Fibroblast of peridontal ligament (primary cell): ENCODE measurements at regions not wholly inside any gene's neighbourhood (a gene's known extent, or its start where the extent isn't known, plus 50 kb on each side); places are given as distances from the start of the nearest gene placed in this dataset.
"Not testable (repeated sequence)": the region's sequence is repeated elsewhere in the genome, so short reads cannot be mapped to it uniquely, and the experiment has no call there.

Source experiments
- DNase-seq: peaks from one replicate; pipeline ENCODE4 v3.0.0-alpha.2; 2010; ENCODE audit errors: extremely low read depth

- no peak for DNase-seq
Observed at GRCh38 chr3:5750091-5750490, 562.6 kb downstream of the EDEM1 start.

GRCh38 chr3:5750874-5751640 is 563.5 kb downstream of the EDEM1 start:
- no peak for DNase-seq

GRCh38 chr3:5754602-5755001 is 567.1 kb downstream of the EDEM1 start:
- DNase-seq: no peak

DNA sequence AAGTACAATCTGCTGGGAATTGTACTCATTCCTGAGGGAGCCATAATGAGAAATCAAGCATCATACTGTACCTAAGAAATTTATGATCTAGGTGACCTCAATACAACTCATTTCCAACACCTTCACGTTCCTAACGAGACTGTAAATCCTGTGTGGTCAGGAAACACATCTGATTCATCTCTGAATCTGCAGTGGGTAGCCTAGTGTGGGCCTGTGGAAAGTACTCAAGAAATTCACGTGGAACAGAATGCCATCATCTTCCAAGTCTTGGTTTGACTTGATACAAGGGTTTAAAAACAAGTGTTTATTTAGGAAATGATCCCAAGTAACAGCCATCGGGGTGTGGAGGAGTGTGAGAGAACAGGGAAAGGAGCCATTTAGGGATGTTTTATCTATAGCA is 568.9 kb downstream of the EDEM1 start:
- no peak for DNase-seq

DNA sequence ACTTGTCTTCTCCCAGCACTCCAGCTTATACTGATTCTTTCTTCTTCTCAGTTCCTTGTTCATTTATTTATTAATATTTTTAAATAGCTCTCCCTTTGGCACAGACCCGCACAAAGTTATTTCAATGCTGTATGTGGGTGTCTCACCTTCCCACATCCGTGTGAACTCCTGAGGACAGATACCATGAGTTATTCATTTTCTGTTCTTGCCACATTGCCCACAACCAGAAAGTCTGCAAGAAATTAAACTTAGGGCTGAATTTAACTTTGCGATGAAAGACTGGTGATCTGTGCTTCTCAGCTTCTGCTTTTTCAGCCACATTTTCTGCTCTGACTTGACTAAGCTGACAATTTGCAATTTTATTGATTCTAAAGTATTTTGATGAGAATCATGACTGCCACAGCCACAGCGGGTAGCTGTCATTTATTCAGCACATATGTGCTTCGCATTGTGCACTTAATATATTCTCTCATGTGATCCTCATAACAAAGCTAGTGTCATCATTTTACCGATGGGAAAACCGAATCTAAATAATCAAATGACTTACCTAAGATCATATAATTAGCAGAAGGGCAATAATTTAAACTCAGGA is 569.8 kb downstream of the EDEM1 start:
- no peak for DNase-seq

- no peak for DNase-seq
Observed at GRCh38 chr3:5758699-5759098, 571.2 kb downstream of the EDEM1 start.

- no peak for DNase-seq
Observed at GRCh38 chr3:5762506-5762905, 575.0 kb downstream of the EDEM1 start.

DNA sequence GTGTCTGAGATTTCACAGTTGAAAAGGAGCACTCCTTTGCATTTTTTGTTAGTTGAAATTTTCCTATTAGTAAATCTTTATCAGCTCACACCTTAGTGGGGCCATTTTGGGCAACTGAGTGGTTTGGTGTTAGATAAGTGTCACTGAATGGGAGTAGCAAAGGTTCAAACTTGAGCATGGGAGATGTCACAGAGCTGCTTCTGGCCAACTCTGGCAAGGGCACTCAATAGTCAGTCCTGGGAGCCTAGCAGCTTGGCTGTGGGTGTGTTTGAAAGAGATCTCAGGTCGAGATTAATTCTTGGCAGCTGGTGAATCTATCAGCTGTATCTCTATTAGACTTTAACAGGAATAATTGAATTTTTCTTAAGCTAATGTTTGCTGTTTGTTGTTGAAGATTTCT is 579.3 kb downstream of the EDEM1 start:
- no peak for DNase-seq

DNA sequence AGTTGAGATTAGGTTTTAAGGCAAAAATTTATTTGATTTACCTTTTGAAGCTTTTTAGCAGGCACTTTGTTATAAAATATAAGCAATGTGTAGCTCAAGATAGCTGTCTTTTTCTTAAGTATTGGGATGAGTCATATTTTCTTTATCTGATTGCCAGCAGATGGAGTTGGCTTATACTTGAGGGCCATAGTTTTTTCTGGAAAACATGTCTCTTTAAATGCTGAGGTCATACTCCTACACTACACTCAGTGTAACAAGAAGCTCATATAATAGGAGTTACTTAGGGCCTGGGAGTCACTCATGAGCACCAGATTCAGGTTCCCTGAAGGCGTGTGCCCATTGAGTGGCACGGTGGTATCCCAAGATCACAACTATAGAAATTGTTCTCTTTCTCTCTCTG is 579.8 kb downstream of the EDEM1 start:
- DNase-seq: no peak

- DNase-seq: no peak
Observed at GRCh38 chr3:5768281-5768945, 580.9 kb downstream of the EDEM1 start.

- no peak for DNase-seq
Observed at GRCh38 chr3:5769825-5770224, 582.3 kb downstream of the EDEM1 start.

DNA sequence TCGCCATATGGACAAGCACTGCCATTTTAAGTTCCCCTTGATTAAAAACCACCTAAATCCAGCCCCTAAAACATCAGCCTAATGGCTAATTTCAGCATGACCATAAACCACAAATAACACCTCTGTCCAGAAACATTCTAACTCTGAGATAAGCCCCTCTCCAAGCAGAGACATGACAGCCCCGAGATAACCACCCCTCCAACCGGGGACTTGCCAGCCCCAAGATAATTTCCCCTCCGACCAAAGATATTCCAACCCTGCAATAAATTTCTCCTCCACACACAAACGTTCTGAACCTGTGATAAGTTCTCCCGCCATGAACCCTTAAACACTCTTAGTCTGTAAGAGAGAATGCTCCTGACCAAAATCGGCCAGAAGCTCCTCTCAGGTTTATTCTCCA is 586.8 kb downstream of the EDEM1 start:
- DNase-seq: no peak

DNA sequence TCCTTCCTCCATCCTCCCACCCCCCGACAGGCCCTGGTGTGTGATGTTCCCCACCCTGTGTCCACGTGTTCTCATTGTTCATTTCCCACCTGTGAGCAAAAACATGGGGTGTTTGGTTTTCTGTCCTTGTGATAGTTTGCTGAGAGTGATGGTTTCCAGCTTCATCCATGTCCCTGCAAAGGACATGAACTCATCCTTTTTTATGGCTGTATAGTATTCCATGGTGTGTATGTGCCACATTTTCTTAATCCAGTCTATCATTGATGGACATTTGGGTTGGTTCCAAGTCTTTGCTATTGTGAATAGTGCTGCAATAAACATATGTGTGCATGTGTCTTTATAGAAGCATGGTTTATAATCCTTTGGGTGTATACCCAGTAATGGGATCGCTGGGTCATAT is 587.6 kb downstream of the EDEM1 start:
- DNase-seq: not testable (repeated sequence)

DNA sequence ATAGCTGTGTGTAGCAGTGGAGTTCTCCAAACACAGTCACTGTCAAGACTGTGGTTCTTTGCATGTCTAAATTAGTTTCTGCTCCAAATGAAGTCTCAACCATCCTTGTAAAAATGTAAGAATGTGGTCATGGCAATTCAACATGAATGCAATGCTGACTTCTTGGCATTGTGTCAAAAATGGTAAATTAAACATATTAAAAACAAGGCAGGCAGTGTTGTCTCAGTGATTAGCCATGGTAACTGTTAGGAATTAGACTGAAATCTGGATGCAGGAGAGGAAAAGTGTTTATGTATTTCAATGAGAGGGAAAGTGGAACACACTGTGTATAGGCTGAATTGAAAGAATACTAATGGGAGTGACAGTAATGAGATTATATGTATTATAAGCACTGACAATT is 597.2 kb downstream of the EDEM1 start:
- DNase-seq: no peak

- DNase-seq: no peak
Observed at GRCh38 chr3:5787861-5788488, 600.5 kb downstream of the EDEM1 start.

- DNase-seq: no peak
Observed at GRCh38 chr3:5788496-5788895, 601.0 kb downstream of the EDEM1 start.

- DNase-seq: no peak
Observed at GRCh38 chr3:5791558-5791957, 604.1 kb downstream of the EDEM1 start.

GRCh38 chr3:5796541-5796940 is 609.0 kb downstream of the EDEM1 start:
- DNase-seq: no peak

- DNase-seq: no peak
Observed at GRCh38 chr3:5798809-5799208, 611.3 kb downstream of the EDEM1 start.

DNA sequence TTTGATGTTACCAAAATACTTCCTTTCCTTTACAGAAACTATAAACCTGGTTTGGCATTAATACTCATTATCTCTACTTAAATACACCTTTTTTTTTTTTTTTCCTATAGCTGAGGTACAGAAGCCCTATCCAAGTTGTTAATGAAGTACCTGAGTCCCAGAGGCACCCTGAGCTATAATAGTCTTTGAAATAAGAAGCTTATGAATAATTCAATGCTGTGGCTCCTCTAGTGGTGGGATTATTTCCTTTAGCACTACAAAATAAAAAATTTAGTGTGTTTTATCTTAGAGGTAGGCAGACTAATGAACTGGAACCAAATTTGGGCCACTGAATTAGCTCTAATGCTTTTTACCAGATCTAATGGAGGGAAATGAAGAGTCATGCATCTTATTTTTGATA is 611.9 kb downstream of the EDEM1 start:
- DNase-seq: no peak

- DNase-seq: no peak
Observed at GRCh38 chr3:5800965-5801364, 613.5 kb downstream of the EDEM1 start.

- no peak for DNase-seq
Observed at GRCh38 chr3:5806192-5806591, 618.7 kb downstream of the EDEM1 start.
